GM13977 (cell line): ENCODE measurements at regions not wholly inside any gene's neighbourhood (a gene's known extent, or its start where the extent isn't known, plus 50 kb on each side); places are given as distances from the start of the nearest gene placed in this dataset.

Experiments
- DNase-seq: peaks from one replicate; pipeline ENCODE4 v3.0.0; 2012; ENCODE audit warnings: low spot score
- CTCF ChIP-seq: IDR thresholded peaks from 2 replicates; pipeline ENCODE4 v1.5.1; 2012; ENCODE audit warnings: mild to moderate bottlenecking, control low read depth; ENCODE audit not compliant: insufficient read depth; ENCODE audit errors: extremely low read depth, missing control alignments
- in situ Hi-C: fragments of 300-500 bp; cut with MboI; formaldehyde crosslinking; loops from one replicate; pipeline ENCODE4 v1.12.0; 2022; ENCODE audit warnings: low sequenced_read_pairs, low pct_unique_long_range_greater_than_20kb, mixed read lengths, inconsistent platforms; ENCODE audit not compliant: unreplicated experiment

- in situ Hi-C loops: no loop called here
- TF ChIP-seq CTCF: no peak
- DNase-seq: no peak
Observed at GRCh38 chr1:185427776-185428175, 110.7 kb upstream of the IVNS1ABP start.

GRCh38 chr1:185427264-185427663 lies 110.2 kb upstream of the IVNS1ABP start:
- no peak for TF ChIP-seq CTCF
- no peak for DNase-seq
- in situ Hi-C loops: no loop called here

- no peak for DNase-seq
- in situ Hi-C loops: no loop called here
- TF ChIP-seq CTCF: no peak
Observed at GRCh38 chr1:185426848-185427247, 109.8 kb upstream of the IVNS1ABP start.

DNA sequence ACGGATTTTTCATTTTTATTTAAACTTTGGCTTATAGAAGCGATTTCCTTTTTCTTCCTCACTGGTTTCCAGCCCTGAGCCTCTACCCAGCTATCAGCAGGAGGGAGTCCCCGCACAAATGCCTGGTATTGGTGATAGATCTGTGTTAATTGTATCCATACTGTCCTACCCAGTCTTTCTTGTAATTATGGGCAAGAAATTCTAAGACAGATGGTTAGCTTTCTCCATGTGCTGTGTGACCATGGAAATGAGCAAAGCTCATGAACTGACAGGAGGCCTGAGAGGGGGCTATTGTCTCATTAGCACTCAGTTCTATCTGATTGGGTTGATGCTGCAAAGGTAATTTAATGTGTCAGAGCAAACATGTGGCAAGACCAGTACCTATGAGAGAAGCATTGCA lies 108.1 kb upstream of the IVNS1ABP start:
- no peak for TF ChIP-seq CTCF
- in situ Hi-C loops: no loop called here
- no peak for DNase-seq

DNA sequence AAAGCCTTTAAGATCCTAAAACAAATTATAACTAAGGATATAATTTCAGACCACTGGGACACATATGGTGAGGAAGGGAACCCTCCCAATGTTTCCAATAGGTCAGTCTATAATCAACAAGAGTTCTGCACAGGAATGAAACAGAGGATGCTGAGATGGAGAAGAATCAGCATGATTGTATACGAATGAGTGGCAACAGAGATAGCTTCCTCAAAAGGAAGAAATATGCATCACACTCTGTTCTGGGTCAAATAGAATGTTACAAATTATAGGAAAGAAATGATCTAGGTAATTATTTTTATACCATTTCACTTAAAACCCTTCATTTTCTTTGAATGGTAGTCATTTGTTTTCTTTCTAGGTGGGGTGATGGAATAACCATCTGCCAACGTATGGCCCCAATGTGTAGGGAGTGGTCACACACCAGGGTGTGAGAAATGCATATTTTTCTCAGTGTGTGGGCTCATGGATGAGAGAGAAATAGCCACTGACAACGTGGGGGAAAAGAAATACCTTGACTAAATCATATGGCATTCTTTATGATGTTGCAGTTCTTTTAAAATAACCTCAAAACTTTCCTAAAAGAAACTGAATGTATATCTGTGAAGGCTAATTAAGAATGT lies 104.6 kb upstream of the IVNS1ABP start:
- no peak for TF ChIP-seq CTCF
- DNase-seq: no peak
- in situ Hi-C loops: no loop called here

- in situ Hi-C loops: no loop called here
- no peak for TF ChIP-seq CTCF
- no peak for DNase-seq
Observed at GRCh38 chr1:185420588-185421081, 103.6 kb upstream of the IVNS1ABP start.
